Right ventricle myocardium inferior (tissue), 1 donor: ENCODE measurements at regions not wholly inside any gene's neighbourhood (a gene's known extent, or its start where the extent isn't known, plus 50 kb on each side); places are given as distances from the start of the nearest gene placed in this dataset.
"Not testable (repeated sequence)": the region's sequence is repeated elsewhere in the genome, so short reads cannot be mapped to it uniquely, and the experiment has no call there.

Source experiments
- ATAC-seq: fragments of 200-7000 bp; cut with Tn5 transposase; one replicate; pipeline ENCODE4 v1.9.1; 2020; ENCODE audit warnings: mild to moderate bottlenecking, moderate library complexity
- DNase-seq: peaks from one replicate; pipeline ENCODE4 v3.0.0; 2021; ENCODE audit errors: missing footprints
- intact Hi-C: fragments of 100-400 bp; cut with DNase I; formaldehyde crosslinking; loops from one replicate; pipeline ENCODE4 v1.11.0; 2022
- donor health status: DM: no; HTN: yes; CAD: no; lungs with severe emphysema.

DNA sequence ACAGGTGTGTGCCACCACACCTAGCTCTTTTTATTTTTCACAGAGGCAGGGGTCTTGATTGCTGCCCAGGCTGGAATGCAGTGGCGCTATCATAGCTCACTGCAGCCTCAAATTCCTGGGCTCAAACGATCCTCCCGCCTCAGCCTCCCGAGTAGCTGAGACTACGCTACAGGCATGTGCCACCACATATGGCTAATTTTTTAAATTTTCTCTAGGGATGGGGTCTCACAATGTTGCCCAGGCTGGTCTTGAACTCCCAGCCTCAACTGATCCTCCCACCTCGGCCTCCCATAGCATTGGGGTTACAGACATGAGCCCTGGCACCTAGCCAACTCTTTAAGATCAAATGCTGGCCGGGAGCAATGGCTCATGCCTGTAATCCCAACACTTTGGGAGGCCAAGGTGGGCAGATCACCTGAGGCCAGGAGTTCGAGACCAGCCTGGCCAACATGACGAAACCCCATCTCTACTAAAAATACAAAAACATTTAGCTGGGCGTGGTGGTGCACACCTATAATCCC, 50.6 kb upstream of the MYL10 start:
- intact Hi-C loops, DNase-seq, ATAC-seq: not testable (repeated sequence)

DNA sequence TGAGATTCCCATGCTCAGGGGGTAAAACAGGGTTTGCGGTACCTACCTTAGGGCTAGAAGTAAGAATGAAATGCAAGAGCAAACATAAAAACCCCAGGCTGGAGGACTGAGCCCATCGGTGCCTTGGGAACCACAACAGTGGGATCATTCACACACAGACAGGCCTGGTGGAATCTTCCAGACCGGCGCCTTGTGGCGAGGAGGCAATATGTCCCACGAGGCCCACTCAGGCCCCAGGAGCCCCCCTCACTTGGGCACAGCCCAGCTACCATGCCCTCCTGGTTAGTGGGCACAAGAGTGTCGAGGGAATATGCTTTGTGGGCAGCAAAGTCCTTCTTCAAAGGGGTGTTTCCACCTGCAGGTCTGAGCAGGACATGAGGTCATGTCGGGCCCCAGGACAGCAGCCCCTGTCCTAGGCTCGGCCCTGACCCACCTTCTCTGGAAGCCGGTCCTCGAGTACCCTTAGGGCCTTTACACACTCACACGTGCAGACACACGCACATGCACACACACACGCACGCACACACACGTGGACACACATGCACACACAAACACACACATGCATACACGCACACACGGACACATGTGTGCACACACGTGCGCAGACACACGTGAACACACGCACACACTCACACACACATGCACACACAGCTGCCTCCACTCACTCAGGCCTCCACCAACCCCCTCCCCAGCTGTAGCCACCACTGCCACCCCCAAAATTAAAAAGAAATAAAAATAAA, 51.5 kb upstream of the MYL10 start:
- ATAC-seq (no peak), DNase-seq (no peak)
- intact Hi-C loops, result no loop called here

DNA sequence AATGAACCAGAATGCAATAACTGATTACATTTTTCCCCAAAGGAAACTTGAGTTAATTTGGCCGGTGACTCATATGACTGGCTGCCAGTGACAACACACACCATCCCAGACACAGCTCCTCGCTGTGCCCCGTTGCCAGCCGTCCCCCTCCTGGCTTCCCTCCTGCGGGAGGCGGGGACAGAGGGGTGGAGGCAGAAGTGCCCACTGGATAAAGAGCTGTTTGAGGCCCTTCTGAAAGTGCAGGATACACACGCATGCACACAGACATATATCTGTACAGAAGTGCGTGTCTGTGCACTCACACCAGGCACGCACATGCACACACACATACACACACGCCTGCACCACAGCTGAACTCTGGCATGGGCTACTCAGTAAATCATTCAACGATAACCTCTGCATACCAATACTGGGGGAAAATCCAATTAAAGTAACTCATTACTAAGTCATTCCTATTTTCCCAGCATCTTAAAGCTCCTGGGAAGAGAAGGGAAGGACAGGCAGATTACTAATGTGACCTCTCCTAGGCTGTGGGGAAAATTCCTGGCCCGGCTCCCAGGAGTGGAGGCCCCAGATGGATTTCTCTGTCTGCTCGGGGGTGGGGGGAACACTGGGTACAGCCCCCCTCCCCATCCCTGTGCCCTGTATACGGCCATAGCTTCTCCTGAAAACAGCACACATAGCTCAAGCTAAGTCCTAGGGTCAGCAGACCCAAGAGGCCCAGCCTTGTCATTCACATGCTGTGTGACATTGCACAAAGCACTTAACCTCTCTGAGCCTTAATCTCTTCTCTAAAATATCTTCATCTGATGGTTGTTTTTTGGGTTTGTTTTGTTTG, 52.3 kb upstream of the MYL10 start:
- intact Hi-C loops, result no loop called here
- DNase-seq (no peak), ATAC-seq (peak; percentile 69)

- DNase-seq, result no peak
- intact Hi-C loops, result loop anchor here (5.0 kb wide), 1 partner anchor 552 kb away; no protein-coding TSS in a partner anchor
- no peak for ATAC-seq
Observed at GRCh38 chr7:101684983-101685330, 55.9 kb upstream of the MYL10 start.

DNA sequence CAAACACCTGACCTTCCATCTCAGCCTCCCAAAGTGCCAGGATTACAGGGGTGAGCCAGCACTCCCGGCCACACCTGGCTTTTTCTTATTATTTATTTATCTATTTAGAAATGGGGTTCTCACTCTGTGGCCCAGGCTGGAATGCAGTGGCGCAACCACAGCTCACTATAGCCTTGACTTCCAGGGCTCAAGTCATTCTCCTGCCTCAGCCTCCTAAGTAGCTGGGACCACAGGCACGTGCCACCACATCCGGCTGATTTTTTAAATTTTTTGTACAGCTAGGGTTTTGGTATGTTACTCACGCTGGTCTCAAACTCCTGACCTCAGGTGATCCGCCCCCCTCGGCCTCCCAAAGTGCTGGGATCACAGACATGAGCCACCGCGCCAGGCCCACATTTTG, 56.9 kb upstream of the MYL10 start:
- DNase-seq (no peak), ATAC-seq (no peak)
- intact Hi-C loops, result loop anchor here (5.0 kb wide), 1 partner anchor 551 kb away; no protein-coding TSS in a partner anchor

GRCh38 chr7:101687081-101687480, 58.0 kb upstream of the MYL10 start:
- intact Hi-C loops, result loop anchor here (5.0 kb wide), 1 partner anchor 550 kb away; no protein-coding TSS in a partner anchor
- no peak for ATAC-seq
- DNase-seq, result no peak

- DNase-seq (no peak), ATAC-seq (peak; percentile 12)
- intact Hi-C loops, result loop anchor here (2.0 to 5.0 kb wide), 2 partner anchors 550 to 583 kb away; no protein-coding TSS in a partner anchor
Observed at GRCh38 chr7:101687791-101688182, 58.7 kb upstream of the MYL10 start.

- peak; percentile 93 for DNase-seq
- intact Hi-C loops, result loop anchor here (2.0 to 5.0 kb wide), 2 partner anchors 549 to 582 kb away; no protein-coding TSS in a partner anchor
- ATAC-seq, result peak; percentile 91
Observed at GRCh38 chr7:101688183-101688831, 59.2 kb upstream of the MYL10 start.

- ATAC-seq (no peak), DNase-seq (no peak)
- intact Hi-C loops, result loop anchor here (2.0 to 5.0 kb wide), 2 partner anchors 548 to 582 kb away; no protein-coding TSS in a partner anchor
Observed at GRCh38 chr7:101688995-101689907, 60.2 kb upstream of the MYL10 start.

- DNase-seq (no peak), ATAC-seq (peak; percentile 40)
- intact Hi-C loops, result loop anchor here (1.0 kb wide), 1 partner anchor 124 kb away; no protein-coding TSS in a partner anchor
Observed at GRCh38 chr7:101690061-101690460, 61.0 kb upstream of the MYL10 start.

DNA sequence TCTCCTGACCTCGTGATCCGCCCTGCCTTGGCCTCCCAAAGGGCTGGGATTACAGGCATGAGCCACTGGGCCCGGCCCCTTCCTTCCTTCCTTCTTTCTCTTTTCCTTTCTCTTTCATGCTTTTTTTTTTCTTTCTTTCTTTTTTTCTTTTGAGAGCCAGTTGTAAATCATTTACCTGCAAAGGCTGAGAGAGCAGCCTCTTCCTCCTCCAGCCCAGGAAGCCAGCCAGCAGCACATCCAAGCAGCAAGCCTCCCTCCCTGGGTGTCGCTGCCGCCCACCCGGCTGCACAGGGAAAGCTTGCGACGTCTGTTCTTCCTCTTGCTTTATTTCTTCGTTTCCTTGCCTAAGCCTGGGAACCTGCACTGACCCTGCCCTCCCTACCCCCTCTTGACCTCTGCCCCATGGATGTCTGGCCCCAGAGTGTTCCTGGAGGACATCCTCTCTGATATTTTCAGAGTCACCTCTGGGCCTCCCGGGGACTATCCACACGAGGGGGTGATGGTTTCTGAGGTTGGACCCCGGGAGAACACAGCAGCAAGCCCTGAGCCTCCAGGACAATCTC, 62.8 kb upstream of the MYL10 start:
- no peak for ATAC-seq
- intact Hi-C loops, result no loop called here
- DNase-seq, result no peak

- ATAC-seq (no peak), DNase-seq (no peak)
- intact Hi-C loops, result no loop called here
Observed at GRCh38 chr7:101693498-101694091, 64.5 kb upstream of the MYL10 start.

- intact Hi-C loops, result no loop called here
- ATAC-seq, result no peak
- no peak for DNase-seq
Observed at GRCh38 chr7:101698964-101699363, 69.9 kb upstream of the MYL10 start.

- DNase-seq (no peak), ATAC-seq (no peak)
- intact Hi-C loops, result no loop called here
Observed at GRCh38 chr7:101699399-101699798, 70.3 kb upstream of the MYL10 start.

GRCh38 chr7:101699881-101700823, 71.1 kb upstream of the MYL10 start:
- ATAC-seq, result no peak
- DNase-seq, result no peak
- intact Hi-C loops, result no loop called here

GRCh38 chr7:101701153-101701794, 72.2 kb upstream of the MYL10 start:
- ATAC-seq, result no peak
- DNase-seq, result no peak
- intact Hi-C loops, result no loop called here
